HG03280 (cell line): ENCODE measurements at regions not wholly inside any gene's neighbourhood (a gene's known extent, or its start where the extent isn't known, plus 50 kb on each side); places are given as distances from the start of the nearest gene placed in this dataset.
"Not testable (repeated sequence)": the region's sequence is repeated elsewhere in the genome, so short reads cannot be mapped to it uniquely, and the experiment has no call there.

Source experiments
- ATAC-seq: cut with Tn5 transposase; IDR thresholded peaks from one replicate; pipeline ENCODE4 v1.9.1; 2021; ENCODE audit warnings: mild to moderate bottlenecking, moderate library complexity; ENCODE audit not compliant: unreplicated experiment

- ATAC-seq = no peak
Observed at GRCh38 chr4:43587758-43588157, 695.2 kb downstream of the GRXCR1 start.

GRCh38 chr4:43607400-43607799 is 714.9 kb downstream of the GRXCR1 start:
- no peak for ATAC-seq

- ATAC-seq = no peak
Observed at GRCh38 chr4:43607827-43608461, 715.4 kb downstream of the GRXCR1 start.

GRCh38 chr4:43619219-43619618 is 726.7 kb downstream of the GRXCR1 start:
- ATAC-seq = no peak

GRCh38 chr4:43637893-43638292 is 745.4 kb downstream of the GRXCR1 start:
- not testable (repeated sequence) for ATAC-seq

- no peak for ATAC-seq
Observed at GRCh38 chr4:43651991-43652390, 759.5 kb downstream of the GRXCR1 start.

- not testable (repeated sequence) for ATAC-seq
Observed at GRCh38 chr4:43659547-43659946, 767.0 kb downstream of the GRXCR1 start.

- ATAC-seq = not testable (repeated sequence)
Observed at GRCh38 chr4:43672265-43672885, 776.2 kb downstream of the KCTD8 start.

- no peak for ATAC-seq
Observed at GRCh38 chr4:43680421-43680820, 768.2 kb downstream of the KCTD8 start.

- no peak for ATAC-seq
Observed at GRCh38 chr4:43682551-43682950, 766.1 kb downstream of the KCTD8 start.

GRCh38 chr4:43690116-43690515 is 758.5 kb downstream of the KCTD8 start:
- ATAC-seq = no peak

- ATAC-seq = no peak
Observed at GRCh38 chr4:43693876-43694275, 754.7 kb downstream of the KCTD8 start.

GRCh38 chr4:43709443-43709842 is 739.2 kb downstream of the KCTD8 start:
- no peak for ATAC-seq

GRCh38 chr4:43716721-43717395 is 731.8 kb downstream of the KCTD8 start:
- no peak for ATAC-seq

- no peak for ATAC-seq
Observed at GRCh38 chr4:43718369-43718768, 730.2 kb downstream of the KCTD8 start.

GRCh38 chr4:43732829-43733426 is 715.7 kb downstream of the KCTD8 start:
- no peak for ATAC-seq

- no peak for ATAC-seq
Observed at GRCh38 chr4:43742083-43742482, 706.5 kb downstream of the KCTD8 start.

GRCh38 chr4:43754566-43754965 is 694.0 kb downstream of the KCTD8 start:
- no peak for ATAC-seq

GRCh38 chr4:43757147-43757546 is 691.5 kb downstream of the KCTD8 start:
- ATAC-seq = no peak

- ATAC-seq = no peak
Observed at GRCh38 chr4:43758836-43759235, 689.8 kb downstream of the KCTD8 start.

- ATAC-seq = no peak
Observed at GRCh38 chr4:43763029-43763610, 685.5 kb downstream of the KCTD8 start.
